ENCODE measurements at regions not wholly inside any gene's neighbourhood (a gene's known extent, or its start where the extent isn't known, plus 50 kb on each side); places are given as distances from the start of the nearest gene placed in this dataset.

DNA sequence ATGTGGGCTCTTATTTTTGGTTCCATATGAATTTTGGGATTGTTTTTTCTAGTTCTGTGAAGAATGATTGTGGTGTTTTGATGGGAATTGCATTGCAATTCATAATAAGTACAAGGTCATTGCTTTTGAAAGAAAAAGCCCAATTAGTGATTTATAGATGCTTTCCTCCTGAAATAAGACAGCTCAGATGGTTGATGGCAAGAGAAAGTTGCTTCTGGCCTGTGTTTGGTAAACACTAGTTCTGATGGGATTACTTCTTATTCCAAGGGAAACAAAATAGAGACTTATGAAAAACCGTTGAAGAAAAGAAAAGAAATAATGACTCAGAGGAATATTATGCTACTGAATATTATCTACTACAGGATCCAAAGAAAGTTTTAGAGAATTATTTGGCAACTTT, 144.9 kb downstream of the SPANXA1 start:
- DNase-seq, result no peak
- H3K27me3 ChIP-seq (replicated peaks in 2 of 5; ENCODE audit: control insufficient read depth in 4 of 5, insufficient read depth in 5 of 5, low read length in 4 of 5), result no peaks in the 10 kb centered on the region
- no peaks in the 10 kb centered on the region for H3K4me1 ChIP-seq (ENCODE audit: control extremely low read depth in 1 of 4, control insufficient read depth in 4 of 4, insufficient read depth in 4 of 4, low read length in 3 of 4)
- CTCF ChIA-PET, result no interaction called here
- H3K36me3 ChIP-seq (ENCODE audit: control insufficient read depth in 4 of 4, insufficient read depth in 4 of 4, low read length in 3 of 4), result no peaks in the 10 kb centered on the region
- H3K4me3 ChIP-seq (ENCODE audit: control insufficient read depth in 1 of 7, extremely low read depth in 1 of 7, insufficient read depth in 4 of 7, low read depth in 2 of 7, low read length in 6 of 7), result no peak overlapping the region
- no peaks in the 10 kb centered on the region for H3K9me3 ChIP-seq (ENCODE audit: control extremely low read depth in 1 of 5, control insufficient read depth in 4 of 5, insufficient read depth in 2 of 5, low read depth in 1 of 5, low read length in 4 of 5)
- WGBS (ENCODE audit: insufficient coverage), result no CpG with 5 or more reads among the region's 1 CpG
- POLR2A ChIA-PET, result no interaction called here
- H3K27ac ChIP-seq (ENCODE audit: insufficient read depth in 1 of 2, low read depth in 1 of 2, low read length in 2 of 2, poor library complexity in 1 of 2, severe bottlenecking in 2 of 2), result no peak overlapping the region

- no CpG with 5 or more reads among the region's 1 CpG for WGBS (ENCODE audit: insufficient coverage)
- ChIA-PET CTCF (no interaction called here), POLR2A (no interaction called here)
- H3K9me3 ChIP-seq (ENCODE audit: control extremely low read depth in 1 of 5, control insufficient read depth in 4 of 5, insufficient read depth in 2 of 5, low read depth in 1 of 5, low read length in 4 of 5), result no peaks in the 10 kb centered on the region
- no peak for DNase-seq
- no peaks in the 10 kb centered on the region for H3K4me1 ChIP-seq (ENCODE audit: control extremely low read depth in 1 of 4, control insufficient read depth in 4 of 4, insufficient read depth in 4 of 4, low read length in 3 of 4)
- no peak overlapping the region for H3K4me3 ChIP-seq (ENCODE audit: control insufficient read depth in 1 of 7, extremely low read depth in 1 of 7, insufficient read depth in 4 of 7, low read depth in 2 of 7, low read length in 6 of 7)
- H3K36me3 ChIP-seq (ENCODE audit: control insufficient read depth in 4 of 4, insufficient read depth in 4 of 4, low read length in 3 of 4), result no peaks in the 10 kb centered on the region
- H3K27ac ChIP-seq (ENCODE audit: insufficient read depth in 1 of 2, low read depth in 1 of 2, low read length in 2 of 2, poor library complexity in 1 of 2, severe bottlenecking in 2 of 2), result no peak overlapping the region
- H3K27me3 ChIP-seq (replicated peaks in 2 of 5; ENCODE audit: control insufficient read depth in 4 of 5, insufficient read depth in 5 of 5, low read length in 4 of 5), result no peaks in the 10 kb centered on the region
Observed at GRCh38 chrX:141415889-141416288, 168.6 kb downstream of the SPANXA1 start.

DNA sequence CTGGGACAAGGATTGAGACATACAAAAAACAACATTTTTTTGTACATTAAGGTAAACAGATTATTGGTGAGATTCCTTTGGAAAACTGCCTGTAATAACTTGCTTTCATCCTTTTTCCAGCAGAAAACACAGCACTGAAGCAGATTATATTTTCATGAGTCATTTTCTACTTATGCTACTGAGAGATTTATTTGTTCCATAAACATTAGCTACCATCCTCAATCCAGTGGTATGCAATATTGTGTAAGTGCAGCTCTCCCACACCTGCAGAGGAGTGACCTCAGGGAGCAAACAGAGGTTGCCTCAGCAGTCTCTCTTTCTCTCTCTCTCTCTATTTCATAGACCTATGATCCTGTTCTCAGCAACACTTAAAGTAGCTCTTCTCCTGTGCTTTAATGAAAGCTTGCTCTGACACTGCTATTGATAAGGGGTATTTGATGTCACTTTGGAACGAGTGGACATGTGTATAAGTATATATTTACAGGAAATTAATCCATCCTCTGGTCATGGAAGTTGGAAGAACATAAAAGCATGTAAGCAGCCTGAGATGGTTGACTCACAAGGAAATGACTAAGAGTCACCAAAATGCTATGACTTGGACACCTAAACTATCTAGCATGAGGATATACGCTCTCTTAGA, 163.7 kb upstream of the SPANXC start:
- no peaks in the 10 kb centered on the region for H3K4me1 ChIP-seq (ENCODE audit: control extremely low read depth in 1 of 4, control insufficient read depth in 4 of 4, insufficient read depth in 4 of 4, low read length in 3 of 4)
- no peak overlapping the region for H3K4me3 ChIP-seq (ENCODE audit: control insufficient read depth in 1 of 7, extremely low read depth in 1 of 7, insufficient read depth in 4 of 7, low read depth in 2 of 7, low read length in 6 of 7)
- no peaks in the 10 kb centered on the region for H3K36me3 ChIP-seq (ENCODE audit: control insufficient read depth in 4 of 4, insufficient read depth in 4 of 4, low read length in 3 of 4)
- CTCF ChIA-PET, result no interaction called here
- H3K27ac ChIP-seq (ENCODE audit: insufficient read depth in 1 of 2, low read depth in 1 of 2, low read length in 2 of 2, poor library complexity in 1 of 2, severe bottlenecking in 2 of 2), result no peak overlapping the region
- WGBS (ENCODE audit: insufficient coverage), result no CpG with 5 or more reads among the region's 2 CpGs
- no peaks in the 10 kb centered on the region for H3K27me3 ChIP-seq (replicated peaks in 2 of 5; ENCODE audit: control insufficient read depth in 4 of 5, insufficient read depth in 5 of 5, low read length in 4 of 5)
- peaks cover 0 to 2% (median 0%) of the 10 kb centered on the region in 5 experiments for H3K9me3 ChIP-seq (ENCODE audit: control extremely low read depth in 1 of 5, control insufficient read depth in 4 of 5, insufficient read depth in 2 of 5, low read depth in 1 of 5, low read length in 4 of 5)
- no peak for DNase-seq
- POLR2A ChIA-PET, result no interaction called here

DNA sequence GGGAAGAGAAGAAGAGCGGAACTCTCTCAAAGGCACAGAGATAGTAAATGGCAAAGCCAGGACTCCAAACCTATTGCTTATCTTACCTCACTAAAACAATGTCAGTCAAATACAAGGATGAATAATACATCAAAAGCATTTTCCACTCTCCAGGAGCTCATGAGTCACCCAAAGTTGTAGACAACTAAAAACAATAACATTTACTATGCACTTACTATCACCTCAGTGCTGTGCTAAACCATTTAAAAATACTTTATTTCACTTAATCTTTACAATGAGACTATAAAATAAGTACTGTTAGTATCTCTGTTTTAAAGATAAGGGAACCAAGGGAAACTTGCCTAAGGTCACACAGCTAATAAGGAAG, 163.2 kb upstream of the SPANXC start:
- Histone ChIP-seq H3K36me3 (ENCODE audit: control insufficient read depth in 4 of 4, insufficient read depth in 4 of 4, low read length in 3 of 4) (no peaks in the 10 kb centered on the region), H3K27ac (ENCODE audit: insufficient read depth in 1 of 2, low read depth in 1 of 2, low read length in 2 of 2, poor library complexity in 1 of 2, severe bottlenecking in 2 of 2) (no peak overlapping the region), H3K4me1 (ENCODE audit: control extremely low read depth in 1 of 4, control insufficient read depth in 4 of 4, insufficient read depth in 4 of 4, low read length in 3 of 4) (no peaks in the 10 kb centered on the region), H3K9me3 (ENCODE audit: control extremely low read depth in 1 of 5, control insufficient read depth in 4 of 5, insufficient read depth in 2 of 5, low read depth in 1 of 5, low read length in 4 of 5) (peaks cover 0 to 2% (median 0%) of the 10 kb centered on the region in 5 experiments), H3K4me3 (ENCODE audit: control insufficient read depth in 1 of 7, extremely low read depth in 1 of 7, insufficient read depth in 4 of 7, low read depth in 2 of 7, low read length in 6 of 7) (no peak overlapping the region), H3K27me3 (replicated peaks in 2 of 5; ENCODE audit: control insufficient read depth in 4 of 5, insufficient read depth in 5 of 5, low read length in 4 of 5) (no peaks in the 10 kb centered on the region)
- CTCF ChIA-PET, result no interaction called here
- POLR2A ChIA-PET, result no interaction called here
- no peak for DNase-seq
- WGBS (ENCODE audit: insufficient coverage), result no CpG with 5 or more reads among the region's 1 CpG

DNA sequence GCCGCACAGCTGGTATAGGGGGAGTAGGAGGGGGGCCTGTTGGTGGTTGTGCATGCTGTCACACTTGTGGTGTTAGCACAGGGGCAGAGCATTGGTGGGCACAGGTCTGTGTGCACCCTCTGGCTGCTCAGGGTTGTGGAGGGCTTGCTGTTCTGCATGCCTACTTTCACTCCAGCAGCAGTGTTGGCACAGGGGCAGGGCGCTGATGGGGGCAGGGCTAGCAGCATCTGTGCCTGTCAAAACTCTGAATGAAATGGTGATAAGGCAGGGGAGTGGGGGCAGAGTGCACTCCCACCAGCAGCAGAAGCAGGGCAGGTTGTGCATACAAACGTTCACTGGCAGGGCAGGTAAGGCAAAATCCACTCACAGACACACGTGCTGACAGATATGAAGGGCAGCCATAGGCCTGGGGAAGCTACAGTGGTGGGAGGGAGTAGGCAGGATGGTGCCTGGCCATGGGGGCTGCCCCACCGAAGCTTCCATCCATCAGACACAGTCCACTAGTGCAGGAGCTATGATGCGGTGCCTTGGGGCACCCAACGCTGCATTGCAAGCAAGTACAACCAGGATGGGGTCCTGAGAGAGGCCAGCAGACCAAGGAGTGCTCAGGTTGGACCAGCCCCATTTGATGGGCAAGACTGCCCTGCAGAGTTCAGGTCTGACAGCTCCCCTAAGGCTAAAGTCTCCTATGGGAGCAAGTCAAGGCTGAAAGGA, 160.7 kb upstream of the SPANXC start:
- Histone ChIP-seq H3K4me1 (ENCODE audit: control extremely low read depth in 1 of 4, control insufficient read depth in 4 of 4, insufficient read depth in 4 of 4, low read length in 3 of 4) (no peaks in the 10 kb centered on the region), H3K36me3 (ENCODE audit: control insufficient read depth in 4 of 4, insufficient read depth in 4 of 4, low read length in 3 of 4) (no peaks in the 10 kb centered on the region), H3K9me3 (ENCODE audit: control extremely low read depth in 1 of 5, control insufficient read depth in 4 of 5, insufficient read depth in 2 of 5, low read depth in 1 of 5, low read length in 4 of 5) (peaks cover 0 to 2% (median 0%) of the 10 kb centered on the region in 5 experiments), H3K4me3 (ENCODE audit: control insufficient read depth in 1 of 7, extremely low read depth in 1 of 7, insufficient read depth in 4 of 7, low read depth in 2 of 7, low read length in 6 of 7) (no peak overlapping the region), H3K27me3 (replicated peaks in 2 of 5; ENCODE audit: control insufficient read depth in 4 of 5, insufficient read depth in 5 of 5, low read length in 4 of 5) (no peaks in the 10 kb centered on the region), H3K27ac (ENCODE audit: insufficient read depth in 1 of 2, low read depth in 1 of 2, low read length in 2 of 2, poor library complexity in 1 of 2, severe bottlenecking in 2 of 2) (no peak overlapping the region)
- DNase-seq, result no peak
- POLR2A ChIA-PET, result no interaction called here
- 71% methylated on average over 7 of the region's 7 CpGs for WGBS (ENCODE audit: insufficient coverage)
- CTCF ChIA-PET, result no interaction called here

- Histone ChIP-seq H3K27me3 (replicated peaks in 2 of 5; ENCODE audit: control insufficient read depth in 4 of 5, insufficient read depth in 5 of 5, low read length in 4 of 5) (no peaks in the 10 kb centered on the region), H3K27ac (ENCODE audit: insufficient read depth in 1 of 2, low read depth in 1 of 2, low read length in 2 of 2, poor library complexity in 1 of 2, severe bottlenecking in 2 of 2) (no peak overlapping the region), H3K36me3 (ENCODE audit: control insufficient read depth in 4 of 4, insufficient read depth in 4 of 4, low read length in 3 of 4) (no peaks in the 10 kb centered on the region), H3K4me1 (ENCODE audit: control extremely low read depth in 1 of 4, control insufficient read depth in 4 of 4, insufficient read depth in 4 of 4, low read length in 3 of 4) (no peaks in the 10 kb centered on the region), H3K9me3 (ENCODE audit: control extremely low read depth in 1 of 5, control insufficient read depth in 4 of 5, insufficient read depth in 2 of 5, low read depth in 1 of 5, low read length in 4 of 5) (no peaks in the 10 kb centered on the region), H3K4me3 (ENCODE audit: control insufficient read depth in 1 of 7, extremely low read depth in 1 of 7, insufficient read depth in 4 of 7, low read depth in 2 of 7, low read length in 6 of 7) (no peak overlapping the region)
- no CpG with 5 or more reads among the region's 1 CpG for WGBS (ENCODE audit: insufficient coverage)
- POLR2A ChIA-PET, result no interaction called here
- CTCF ChIA-PET, result no interaction called here
- no peak for DNase-seq
Observed at GRCh38 chrX:141396536-141396935, 154.2 kb upstream of the SPANXC start.

DNA sequence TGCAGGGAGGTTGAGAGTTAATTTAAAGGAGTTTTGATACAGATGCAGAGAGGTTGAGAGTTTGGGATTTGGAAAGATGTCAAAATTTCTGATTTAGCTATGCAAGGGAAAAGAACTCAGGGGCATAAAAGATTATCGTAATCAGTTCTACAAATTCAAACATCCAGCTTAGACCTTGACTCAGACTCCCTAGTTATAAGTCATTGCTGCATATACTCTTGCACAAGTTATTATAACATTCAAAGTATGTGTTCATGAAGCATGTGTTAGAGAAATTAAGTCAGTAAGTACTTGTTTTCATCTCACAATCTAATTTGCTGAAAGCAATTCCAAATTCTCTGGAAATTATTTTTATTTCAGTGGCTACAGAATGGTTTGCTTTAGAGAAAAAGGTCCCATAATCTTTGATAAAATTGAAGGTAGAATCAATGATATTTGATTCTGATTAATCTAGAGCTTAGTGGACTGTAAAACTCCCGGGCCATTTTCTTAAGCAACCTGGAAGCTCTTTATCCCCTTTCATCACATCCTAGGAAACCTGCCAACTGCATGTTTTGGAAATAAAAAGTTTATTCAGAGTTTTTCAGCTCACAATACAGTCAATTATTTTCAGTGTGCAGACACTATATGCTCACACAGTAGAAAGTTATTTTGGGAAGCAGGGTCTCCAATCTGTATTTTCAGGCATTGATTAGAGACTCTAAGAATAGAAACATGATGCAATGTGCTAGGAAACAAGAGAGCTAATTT, 132.9 kb upstream of the SPANXC start:
- no peaks in the 10 kb centered on the region for H3K4me1 ChIP-seq (ENCODE audit: control extremely low read depth in 1 of 4, control insufficient read depth in 4 of 4, insufficient read depth in 4 of 4, low read length in 3 of 4)
- H3K4me3 ChIP-seq (ENCODE audit: control insufficient read depth in 1 of 7, extremely low read depth in 1 of 7, insufficient read depth in 4 of 7, low read depth in 2 of 7, low read length in 6 of 7), result no peak overlapping the region
- H3K36me3 ChIP-seq (ENCODE audit: control insufficient read depth in 4 of 4, insufficient read depth in 4 of 4, low read length in 3 of 4), result no peaks in the 10 kb centered on the region
- ChIA-PET POLR2A (no interaction called here), CTCF (no interaction called here)
- no peaks in the 10 kb centered on the region for H3K27me3 ChIP-seq (replicated peaks in 2 of 5; ENCODE audit: control insufficient read depth in 4 of 5, insufficient read depth in 5 of 5, low read length in 4 of 5)
- no peak for DNase-seq
- WGBS (ENCODE audit: insufficient coverage), result no CpG with 5 or more reads among the region's 2 CpGs
- no peaks in the 10 kb centered on the region for H3K9me3 ChIP-seq (ENCODE audit: control extremely low read depth in 1 of 5, control insufficient read depth in 4 of 5, insufficient read depth in 2 of 5, low read depth in 1 of 5, low read length in 4 of 5)
- no peak overlapping the region for H3K27ac ChIP-seq (ENCODE audit: insufficient read depth in 1 of 2, low read depth in 1 of 2, low read length in 2 of 2, poor library complexity in 1 of 2, severe bottlenecking in 2 of 2)
